H9 (cell line): ENCODE measurements at regions not wholly inside any gene's neighbourhood (a gene's known extent, or its start where the extent isn't known, plus 50 kb on each side); places are given as distances from the start of the nearest gene placed in this dataset.

Experiments
- DNase-seq: peaks from one replicate; pipeline ENCODE4 v3.0.0-alpha.2; 2017
- H2AFZ ChIP-seq: one replicate; pipeline ENCODE4 v1.6.1; 2013; ENCODE audit warnings: mild to moderate bottlenecking, low read length, control low read depth, moderate library complexity
- H2AK5ac ChIP-seq: 2 replicates; pipeline ENCODE4 v1.6.1; 2013; ENCODE audit warnings: low read length, control low read depth, mixed read lengths; ENCODE audit not compliant: insufficient read length
- H2BK120ac ChIP-seq: one replicate; pipeline ENCODE4 v1.6.1; 2013; ENCODE audit warnings: low read depth, mild to moderate bottlenecking, low read length, control low read depth, inconsistent platforms; ENCODE audit not compliant: poor library complexity, severe bottlenecking
- H2BK12ac ChIP-seq: 2 replicates; pipeline ENCODE4 v1.6.1; 2013; ENCODE audit warnings: low read length, control low read depth, mixed read lengths, low read depth; ENCODE audit not compliant: insufficient read length
- H2BK15ac ChIP-seq: 2 replicates; pipeline ENCODE4 v1.6.1; 2013; ENCODE audit warnings: low read depth, low read length, control low read depth
- H2BK20ac ChIP-seq: one replicate; pipeline ENCODE4 v1.6.1; 2013; ENCODE audit warnings: low read depth, mild to moderate bottlenecking, low read length, control low read depth, inconsistent platforms; ENCODE audit not compliant: poor library complexity, severe bottlenecking
- H2BK5ac ChIP-seq: 2 replicates; pipeline ENCODE4 v1.6.1; 2013; ENCODE audit warnings: low read length, control low read depth, mixed read lengths; ENCODE audit not compliant: insufficient read length
- H3K14ac ChIP-seq: 2 replicates; pipeline ENCODE4 v1.6.1; 2013; ENCODE audit warnings: low read length, control low read depth; ENCODE audit not compliant: insufficient read depth
- H3K18ac ChIP-seq: 2 replicates; pipeline ENCODE4 v1.6.1; 2013; ENCODE audit warnings: low read depth, mild to moderate bottlenecking, mixed read lengths, low read length, control low read depth; ENCODE audit not compliant: insufficient read length
- H3K23ac ChIP-seq: 2 replicates; pipeline ENCODE4 v1.6.1; 2013; ENCODE audit warnings: low read length, control low read depth, mixed read lengths, low read depth; ENCODE audit not compliant: insufficient read length
- H3K23me2 ChIP-seq: 2 replicates; pipeline ENCODE4 v1.6.1; 2013; ENCODE audit warnings: low read depth, mild to moderate bottlenecking, mixed read lengths, low read length, control low read depth; ENCODE audit not compliant: insufficient read length, poor library complexity, severe bottlenecking
- H3K27ac ChIP-seq: 2 replicates; pipeline ENCODE4 v1.5.1; 2013; ENCODE audit warnings: low read length, control low read depth, mixed read lengths, low read depth; ENCODE audit not compliant: insufficient read length
- H3K27me3 ChIP-seq: 2 replicates; pipeline ENCODE4 v1.6.1; 2013; ENCODE audit warnings: low read length, control low read depth, inconsistent platforms; ENCODE audit not compliant: insufficient read depth
- H3K4ac ChIP-seq: 2 replicates; pipeline ENCODE4 v1.6.1; 2013; ENCODE audit warnings: low read depth, mild to moderate bottlenecking, control low read depth, inconsistent platforms, low read length, moderate library complexity
- H3K4me1 ChIP-seq: 2 replicates; pipeline ENCODE4 v1.6.1; 2013; ENCODE audit warnings: low read length, control low read depth, inconsistent platforms; ENCODE audit not compliant: insufficient read depth
- H3K4me2 ChIP-seq: 2 replicates; pipeline ENCODE4 v1.6.1; 2013; ENCODE audit warnings: low read length, control low read depth, mixed read lengths; ENCODE audit not compliant: insufficient read length, insufficient read depth
- H3K56ac ChIP-seq: 2 replicates; pipeline ENCODE4 v1.6.1; 2013; ENCODE audit warnings: low read depth, mild to moderate bottlenecking, mixed read lengths, low read length, control low read depth; ENCODE audit not compliant: insufficient read length
- H3K79me1 ChIP-seq: 2 replicates; pipeline ENCODE4 v1.6.1; 2013; ENCODE audit warnings: low read depth, mild to moderate bottlenecking, moderate library complexity, low read length, control low read depth, inconsistent platforms; ENCODE audit not compliant: insufficient read depth, poor library complexity, severe bottlenecking
- H3K79me2 ChIP-seq: 2 replicates; pipeline ENCODE4 v1.6.1; 2013; ENCODE audit warnings: low read length, control low read depth, inconsistent platforms; ENCODE audit not compliant: insufficient read depth
- H3K9ac ChIP-seq: 2 replicates; pipeline ENCODE4 v1.6.1; 2013; ENCODE audit warnings: low read length, control low read depth, mixed read lengths; ENCODE audit not compliant: insufficient read length; ENCODE audit errors: extremely low read depth
- H3K9me3 ChIP-seq: one replicate; pipeline ENCODE4 v1.6.1; 2013; ENCODE audit warnings: low read depth, low read length, inconsistent platforms; ENCODE audit not compliant: control insufficient read depth
- H3T11ph ChIP-seq: one replicate; pipeline ENCODE4 v1.6.1; 2013; ENCODE audit warnings: mild to moderate bottlenecking, low read length, control low read depth, inconsistent platforms
- H4K20me1 ChIP-seq: one replicate; pipeline ENCODE4 v1.6.1; 2013; ENCODE audit not compliant: control insufficient read depth, insufficient read length, insufficient read depth
- H4K5ac ChIP-seq: 2 replicates; pipeline ENCODE4 v1.6.1; 2013; ENCODE audit warnings: low read depth, mild to moderate bottlenecking, mixed read lengths, low read length, control low read depth; ENCODE audit not compliant: insufficient read length
- H4K8ac ChIP-seq: replicated peaks from 2 replicates; pipeline ENCODE4 v1.6.1; 2013; ENCODE audit warnings: low read length, control low read depth, mixed read lengths, low read depth; ENCODE audit not compliant: insufficient read length
- H4K91ac ChIP-seq: 2 replicates; pipeline ENCODE4 v1.6.1; 2013; ENCODE audit warnings: low read depth, mild to moderate bottlenecking, moderate library complexity, mixed read lengths, low read length, control low read depth; ENCODE audit not compliant: insufficient read length
- H3K27ac Mint-ChIP-seq, 3 experiments: 2 replicates in 2 of 3; 3 replicates in 1 of 3; pipeline ENCODE4 v1.8.0; 2020 to 2021; ENCODE audit warnings: mixed read lengths in 3 of 3, mild to moderate bottlenecking in 1 of 3, moderate library complexity in 1 of 3
- H3K27me3 Mint-ChIP-seq: 2 replicates; pipeline ENCODE4 v1.8.0; 2021; ENCODE audit warnings: low read depth, mild to moderate bottlenecking, moderate library complexity, mixed read lengths
- H3K36me3 Mint-ChIP-seq, 3 experiments: 2 replicates in 2 of 3; 3 replicates in 1 of 3; pipeline ENCODE4 v1.8.0; 2020 to 2021; ENCODE audit warnings: low read depth in 3 of 3, mixed read lengths in 3 of 3; ENCODE audit not compliant: insufficient read depth in 1 of 3
- H3K4me1 Mint-ChIP-seq, 2 experiments: 2 replicates each; pipeline ENCODE4 v1.8.0; 2020; ENCODE audit warnings: mixed read lengths in 2 of 2
- H3K4me3 Mint-ChIP-seq, 2 experiments: 2 replicates in 1 of 2; 3 replicates in 1 of 2; pipeline ENCODE4 v1.8.0; 2020 to 2021; ENCODE audit warnings: mild to moderate bottlenecking in 2 of 2, mixed read lengths in 2 of 2, moderate library complexity in 1 of 2
- H3K9me3 Mint-ChIP-seq, 2 experiments: 2 replicates in 1 of 2; 3 replicates in 1 of 2; pipeline ENCODE4 v1.8.0; 2020; ENCODE audit warnings: mild to moderate bottlenecking in 2 of 2, mixed read lengths in 2 of 2, moderate library complexity in 1 of 2
- CTCF ChIP-seq: fragments of 200-600 bp; sonication (generic); conservative IDR thresholded peaks from 3 replicates; pipeline ENCODE4 v1.8.0; 2021; ENCODE audit warnings: antibody characterized with exemption, mild to moderate bottlenecking
- WGBS: extraction: QIAGEN DNeasy Blood & Tissue Kit; methylation state at CpG from one replicate; pipeline ENCODE4 v1.1.7; 2013; ENCODE audit warnings: missing lambda C conversion rate, low lambda C conversion rate, mixed read lengths; ENCODE audit not compliant: insufficient read length; ENCODE audit errors: extremely low coverage; 5-methylcytosine and 5-hydroxymethylcytosine counted together

- Mint-ChIP-seq H3K9me3 (no peaks in the 10 kb centered on the region; a peak in 1 of 5 replicates), H3K4me3 (no peak overlapping the region), H3K27ac (no peak overlapping the region), H3K36me3 (peaks cover 0 to 2% (median 0%) of the 10 kb centered on the region in 3 experiments; a peak in 2 of 7 replicates), H3K4me1 (peaks cover 10% of the 10 kb centered on the region in 2 experiments), H3K27me3 (peaks cover 3% of the 10 kb centered on the region)
- no peak overlapping the region for H4K8ac ChIP-seq
- DNase-seq: no peak
- H3K4me2 ChIP-seq: no peak overlapping the region
- no peak overlapping the region for H2BK15ac ChIP-seq
- H3T11ph ChIP-seq: no peak overlapping the region
- no peak overlapping the region for H4K91ac ChIP-seq
- H3K4me1 ChIP-seq: peaks cover 5% of the 10 kb centered on the region; the same call in 1 of the 2 replicates
- H4K20me1 ChIP-seq: no peaks in the 10 kb centered on the region
- no peak overlapping the region for H3K56ac ChIP-seq
- H3K23me2 ChIP-seq: no peaks in the 10 kb centered on the region
- no peaks in the 10 kb centered on the region for H3K79me2 ChIP-seq
- no peak overlapping the region for H2BK120ac ChIP-seq
- no peak for TF ChIP-seq CTCF
- no peak overlapping the region for H3K9ac ChIP-seq
- no peaks in the 10 kb centered on the region for H3K27me3 ChIP-seq
- H4K5ac ChIP-seq: no peak overlapping the region
- H3K23ac ChIP-seq: no peak overlapping the region
- H2AFZ ChIP-seq: no peak overlapping the region
- no peak overlapping the region for H3K18ac ChIP-seq
- no peak overlapping the region for H2AK5ac ChIP-seq
- H3K9me3 ChIP-seq: no peaks in the 10 kb centered on the region
- no peak overlapping the region for H2BK12ac ChIP-seq
- no peak overlapping the region for H3K4ac ChIP-seq
- H2BK20ac ChIP-seq: no peak overlapping the region
- H3K14ac ChIP-seq: no peak overlapping the region
- WGBS: no CpG with 5 or more reads among the region's 8 CpGs
- no peak overlapping the region for H2BK5ac ChIP-seq
- H3K79me1 ChIP-seq: no peaks in the 10 kb centered on the region
- H3K27ac ChIP-seq: no peak overlapping the region
Observed at GRCh38 chr18:78675231-78675630, 304.4 kb upstream of the SALL3 start.
